Sigmoid colon (tissue), 6 donors: ENCODE measurements at regions not wholly inside any gene's neighbourhood (a gene's known extent, or its start where the extent isn't known, plus 50 kb on each side); places are given as distances from the start of the nearest gene placed in this dataset.

Experiments
- DNase-seq: peaks from one replicate; pipeline ENCODE4 v3.0.0-alpha.2; 2019
- H3K27ac ChIP-seq, 4 donors: fragments of 200-600 bp; sonication (generic); one replicate each; pipeline ENCODE4 v1.5.1; 2016 to 2019; ENCODE audit warnings: mild to moderate bottlenecking in 1 of 4
- H3K27me3 ChIP-seq, 3 donors: fragments of 200-600 bp; sonication (generic); one replicate each; pipeline ENCODE4 v1.5.1; 2019; ENCODE audit warnings: mild to moderate bottlenecking in 1 of 3
- H3K36me3 ChIP-seq, 4 donors: fragments of 200-600 bp; sonication (generic); one replicate each; pipeline ENCODE4 v1.5.1; 2016 to 2019
- H3K4me1 ChIP-seq, 4 donors: fragments of 200-600 bp; sonication (generic); one replicate each; pipeline ENCODE4 v1.5.1; 2017 to 2019
- H3K4me3 ChIP-seq, 4 donors: fragments of 200-600 bp; sonication (generic); one replicate each; pipeline ENCODE4 v1.5.1; 2017 to 2019; ENCODE audit warnings: mild to moderate bottlenecking in 2 of 4, moderate library complexity in 1 of 4
- H3K9me3 ChIP-seq, 4 donors: fragments of 200-600 bp in 3 of 4; sonication (generic) in 3 of 4; one replicate each; pipeline versions ENCODE4 v1.5.1 to v1.6.1; 2013 to 2019
- CTCF ChIP-seq, 4 experiments: fragments of 450-650 bp in 3 of 4; fragments of 200-600 bp in 1 of 4; IDR thresholded peaks; one replicate each; pipeline ENCODE4 v1.5.1; 2016 to 2019; ENCODE audit warnings: antibody characterized with exemption in 4 of 4, mild to moderate bottlenecking in 3 of 4, moderate library complexity in 2 of 4
- EP300 ChIP-seq, 4 donors: sonication (generic); formaldehyde crosslinking; IDR thresholded peaks; one replicate each; pipeline ENCODE4 v1.6.1; 2017; ENCODE audit warnings: antibody characterized with exemption in 4 of 4
- POLR2A ChIP-seq, 2 donors: fragments of 450-650 bp; IDR thresholded peaks; one replicate each; pipeline ENCODE4 v1.6.1; 2016; ENCODE audit warnings: antibody characterized with exemption in 2 of 2, mild to moderate bottlenecking in 2 of 2, moderate library complexity in 2 of 2
- POLR2AphosphoS5 ChIP-seq, 4 donors: sonication (generic); formaldehyde crosslinking; IDR thresholded peaks; one replicate each; pipeline ENCODE4 v1.6.1; 2017; ENCODE audit warnings: antibody characterized with exemption in 4 of 4
- WGBS, 2 donors: extraction: QIAGEN DNeasy Blood & Tissue Kit; methylation state at CpG; one replicate each; pipeline ENCODE4 v1.1.7; 2013; 5-methylcytosine and 5-hydroxymethylcytosine counted together
- intact Hi-C: fragments of 100-400 bp; cut with DNase I; formaldehyde crosslinking; loops from one replicate; pipeline ENCODE4 v1.15.1; 2023
- donor health status: healthy with polysubstance abuse.
- donor health status: healthy.

DNA sequence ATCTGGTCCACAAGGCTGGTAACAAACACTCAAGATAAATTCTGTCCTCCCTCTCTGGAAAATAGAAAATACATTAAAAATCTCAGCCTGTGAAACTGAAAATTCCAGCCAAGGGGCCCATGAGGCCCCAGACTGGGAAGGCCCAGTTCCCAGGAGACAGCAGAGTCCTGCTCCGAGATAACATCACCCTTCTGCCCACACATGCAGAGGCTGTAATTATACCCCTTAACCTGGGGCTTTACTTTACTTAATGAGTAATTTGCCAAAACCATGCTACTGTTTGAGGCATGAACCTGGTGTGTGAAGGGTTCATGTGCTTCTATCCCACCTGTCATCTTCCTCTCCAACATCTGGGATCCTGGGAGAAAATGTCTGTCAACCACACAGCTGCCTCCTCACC lies 398.9 kb upstream of the SULF2 start:
- no peak for DNase-seq
- H3K4me1 ChIP-seq = peaks cover 0 to 24% (median 4%) of the 10 kb centered on the region in 4 donors
- no peaks in the 10 kb centered on the region for H3K9me3 ChIP-seq
- no peak overlapping the region for H3K27ac ChIP-seq
- H3K36me3 ChIP-seq = no peaks in the 10 kb centered on the region
- WGBS, 2 donors = 96 to 97% methylated on average over 1 of the region's 1 CpG
- no peak overlapping the region for H3K4me3 ChIP-seq
- TF ChIP-seq POLR2AphosphoS5 (IDR thresholded peaks at IDR 0.05) (no peak), EP300 (IDR thresholded peaks at IDR 0.05) (no peak), CTCF (IDR thresholded peaks at IDR 0.05) (no peak), POLR2A (IDR thresholded peaks at IDR 0.05) (no peak)
- H3K27me3 ChIP-seq = no peaks in the 10 kb centered on the region
- intact Hi-C loops = no loop called here

- Histone ChIP-seq H3K36me3 (no peaks in the 10 kb centered on the region), H3K4me1 (peaks cover 0 to 23% (median 8%) of the 10 kb centered on the region in 4 donors), H3K4me3 (no peak overlapping the region), H3K27me3 (no peaks in the 10 kb centered on the region), H3K27ac (peak overlapping the region in 1 of 4 donors; percentile 4), H3K9me3 (no peaks in the 10 kb centered on the region)
- no peak for DNase-seq
- 71 to 72% methylated on average over 6 of the region's 6 CpGs for WGBS, 2 donors
- intact Hi-C loops = no loop called here
- TF ChIP-seq POLR2AphosphoS5 (IDR thresholded peaks at IDR 0.05) (no peak), CTCF (IDR thresholded peaks at IDR 0.05) (no peak), POLR2A (IDR thresholded peaks at IDR 0.05) (no peak), EP300 (IDR thresholded peaks at IDR 0.05) (no peak)
Measured at GRCh38 chr20:48181261-48181935, 396.1 kb upstream of the SULF2 start.

- intact Hi-C loops = no loop called here
- peaks cover 0 to 31% (median 8%) of the 10 kb centered on the region in 4 donors for H3K4me1 ChIP-seq
- no peak overlapping the region for H3K4me3 ChIP-seq
- WGBS, 2 donors = 75% methylated on average over 3 of the region's 3 CpGs
- H3K9me3 ChIP-seq = no peaks in the 10 kb centered on the region
- TF ChIP-seq POLR2AphosphoS5 (IDR thresholded peaks at IDR 0.05) (no peak), CTCF (IDR thresholded peaks at IDR 0.05) (no peak), EP300 (IDR thresholded peaks at IDR 0.05) (no peak), POLR2A (IDR thresholded peaks at IDR 0.05) (no peak)
- no peaks in the 10 kb centered on the region for H3K27me3 ChIP-seq
- no peaks in the 10 kb centered on the region for H3K36me3 ChIP-seq
- H3K27ac ChIP-seq = peak overlapping the region in 1 of 4 donors; percentile 4
- DNase-seq = no peak
Measured at GRCh38 chr20:48180618-48181017, 395.3 kb upstream of the SULF2 start.

DNA sequence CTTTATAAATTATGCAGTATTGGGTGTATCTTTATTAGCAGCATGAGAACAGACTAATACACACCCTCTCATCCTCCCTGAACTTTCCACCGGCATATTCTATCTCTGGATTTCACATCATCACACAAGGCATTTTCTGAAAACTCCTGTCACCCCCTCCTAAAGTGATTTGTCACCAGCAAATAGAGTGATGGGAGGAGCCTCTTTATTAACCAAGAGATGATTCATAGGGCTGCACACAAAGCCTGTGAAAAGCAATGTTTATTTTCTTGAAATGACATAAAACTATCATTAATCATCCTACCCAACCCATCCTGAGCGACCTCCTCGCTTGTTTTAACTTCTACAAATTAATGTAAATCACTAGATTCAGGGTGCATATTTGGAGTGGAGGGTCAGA lies 394.7 kb upstream of the SULF2 start:
- Histone ChIP-seq H3K9me3 (no peaks in the 10 kb centered on the region), H3K27me3 (no peaks in the 10 kb centered on the region), H3K36me3 (no peaks in the 10 kb centered on the region), H3K27ac (peak overlapping the region in 1 of 4 donors; percentile 4), H3K4me3 (no peak overlapping the region), H3K4me1 (peaks cover 0 to 34% (median 8%) of the 10 kb centered on the region in 4 donors)
- 69 to 71% methylated on average over 3 of the region's 3 CpGs for WGBS, 2 donors
- DNase-seq = no peak
- no peak for TF ChIP-seq POLR2AphosphoS5 (IDR thresholded peaks at IDR 0.05)
- TF ChIP-seq EP300 (IDR thresholded peaks at IDR 0.05) = no peak
- no peak for TF ChIP-seq POLR2A (IDR thresholded peaks at IDR 0.05)
- no peak for TF ChIP-seq CTCF (IDR thresholded peaks at IDR 0.05)
- intact Hi-C loops = no loop called here

GRCh38 chr20:48178633-48179032 lies 393.4 kb upstream of the SULF2 start:
- DNase-seq = no peak
- intact Hi-C loops = no loop called here
- WGBS, 2 donors = 75 to 81% methylated on average over 4 of the region's 4 CpGs
- Histone ChIP-seq H3K9me3 (no peaks in the 10 kb centered on the region), H3K27ac (no peak overlapping the region), H3K4me1 (peaks cover 0 to 34% (median 8%) of the 10 kb centered on the region in 4 donors), H3K27me3 (no peaks in the 10 kb centered on the region), H3K4me3 (no peak overlapping the region), H3K36me3 (no peaks in the 10 kb centered on the region)
- TF ChIP-seq EP300 (IDR thresholded peaks at IDR 0.05) = no peak
- no peak for TF ChIP-seq POLR2AphosphoS5 (IDR thresholded peaks at IDR 0.05)
- no peak for TF ChIP-seq CTCF (IDR thresholded peaks at IDR 0.05)
- no peak for TF ChIP-seq POLR2A (IDR thresholded peaks at IDR 0.05)
